Esophagus muscularis mucosa (tissue), 3 donors: ENCODE measurements at regions not wholly inside any gene's neighbourhood (a gene's known extent, or its start where the extent isn't known, plus 50 kb on each side); places are given as distances from the start of the nearest gene placed in this dataset.

Experiments used
- CTCF ChIP-seq, 3 experiments: fragments of 200-600 bp in 2 of 3; fragments of 450-650 bp in 1 of 3; sonication (generic) in 2 of 3; IDR thresholded peaks; one replicate each; pipeline ENCODE4 v1.5.1; 2017 to 2019; ENCODE audit warnings: antibody characterized with exemption in 3 of 3, mild to moderate bottlenecking in 2 of 3, moderate library complexity in 1 of 3
- POLR2A ChIP-seq: fragments of 450-650 bp; IDR thresholded peaks from one replicate; pipeline ENCODE4 v1.6.1; 2017; ENCODE audit warnings: antibody characterized with exemption, moderate library complexity, mild to moderate bottlenecking, low read depth
- POLR2AphosphoS5 ChIP-seq, 2 donors: sonication (generic); formaldehyde crosslinking; IDR thresholded peaks; one replicate each; pipeline ENCODE4 v1.6.1; 2017; ENCODE audit warnings: antibody characterized with exemption in 2 of 2

GRCh38 chr3:28132941-28133340 lies 108.5 kb upstream of the CMC1 start:
- TF ChIP-seq POLR2AphosphoS5 (IDR thresholded peaks at IDR 0.05) (no peak), CTCF (IDR thresholded peaks at IDR 0.05) (no peak), POLR2A (no peak)
